ENCODE measurements at regions not wholly inside any gene's neighbourhood (a gene's known extent, or its start where the extent isn't known, plus 50 kb on each side); places are given as distances from the start of the nearest gene placed in this dataset.

DNA sequence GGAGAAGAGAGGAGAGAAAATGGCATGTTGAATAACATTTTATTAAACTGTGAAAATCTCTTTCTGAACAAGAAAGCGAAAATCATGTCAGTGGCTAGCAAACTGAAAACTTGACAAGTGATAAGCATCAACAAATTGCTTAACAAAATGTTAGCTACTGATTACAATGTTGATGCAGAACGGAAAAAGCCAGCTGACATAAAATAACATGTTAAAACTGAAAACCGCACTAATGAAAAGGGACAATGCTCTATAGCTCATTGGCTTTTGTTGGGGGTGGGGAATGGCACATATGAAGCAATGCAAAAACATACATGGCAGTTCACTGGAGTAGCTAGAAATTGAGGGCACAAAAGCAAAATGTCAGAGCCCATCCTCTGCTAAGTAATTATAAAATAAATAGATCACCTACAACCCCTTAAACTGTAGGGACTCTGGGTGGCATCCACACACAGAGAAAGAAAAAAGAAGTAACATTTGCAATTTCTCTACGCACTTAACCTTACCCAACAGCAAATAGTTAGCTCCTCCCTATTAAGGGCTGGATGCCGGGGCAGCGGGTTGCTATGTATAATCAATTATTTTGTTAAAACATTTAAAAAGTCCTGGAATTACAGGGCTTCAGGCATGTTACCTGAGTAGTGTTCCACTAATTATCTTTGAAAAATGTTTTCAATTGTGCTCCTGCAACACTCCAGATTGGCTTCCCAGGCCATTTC is 129.2 kb upstream of the USP15 start:
- DNase-seq (ENCODE audit: low read depth): no peak
- H3K4me3 ChIP-seq (ENCODE audit: control insufficient read depth, low read depth, low read length): no peak overlapping the region
- TF ChIP-seq, protein P1, sequence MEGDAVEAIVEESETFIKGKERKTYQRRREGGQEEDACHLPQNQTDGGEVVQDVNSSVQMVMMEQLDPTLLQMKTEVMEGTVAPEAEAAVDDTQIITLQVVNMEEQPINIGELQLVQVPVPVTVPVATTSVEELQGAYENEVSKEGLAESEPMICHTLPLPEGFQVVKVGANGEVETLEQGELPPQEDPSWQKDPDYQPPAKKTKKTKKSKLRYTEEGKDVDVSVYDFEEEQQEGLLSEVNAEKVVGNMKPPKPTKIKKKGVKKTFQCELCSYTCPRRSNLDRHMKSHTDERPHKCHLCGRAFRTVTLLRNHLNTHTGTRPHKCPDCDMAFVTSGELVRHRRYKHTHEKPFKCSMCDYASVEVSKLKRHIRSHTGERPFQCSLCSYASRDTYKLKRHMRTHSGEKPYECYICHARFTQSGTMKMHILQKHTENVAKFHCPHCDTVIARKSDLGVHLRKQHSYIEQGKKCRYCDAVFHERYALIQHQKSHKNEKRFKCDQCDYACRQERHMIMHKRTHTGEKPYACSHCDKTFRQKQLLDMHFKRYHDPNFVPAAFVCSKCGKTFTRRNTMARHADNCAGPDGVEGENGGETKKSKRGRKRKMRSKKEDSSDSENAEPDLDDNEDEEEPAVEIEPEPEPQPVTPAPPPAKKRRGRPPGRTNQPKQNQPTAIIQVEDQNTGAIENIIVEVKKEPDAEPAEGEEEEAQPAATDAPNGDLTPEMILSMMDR (conservative IDR thresholded peaks at IDR 0.05; ENCODE audit: control insufficient read depth, insufficient read depth, low read depth, low read length): no peak

DNA sequence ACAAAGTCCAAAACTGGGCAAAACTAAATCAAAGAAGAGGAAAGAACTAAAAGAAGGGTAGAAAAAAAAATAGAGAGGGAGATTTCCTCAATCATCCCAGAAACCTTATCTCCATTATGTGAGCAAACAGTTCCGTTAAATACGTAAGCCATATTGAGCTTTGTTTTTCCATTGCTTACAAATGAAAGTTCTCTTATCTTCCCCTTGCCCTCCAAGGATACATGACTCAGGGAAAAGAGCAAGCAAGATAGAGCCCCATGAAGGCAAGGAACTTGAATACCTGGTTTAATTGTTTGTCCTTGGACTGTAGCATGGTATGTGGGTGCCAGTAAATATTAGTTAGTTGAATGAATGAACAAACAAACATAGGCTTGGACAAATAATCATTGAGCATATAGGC is 126.8 kb upstream of the USP15 start:
- TF ChIP-seq, protein P1 (conservative IDR thresholded peaks at IDR 0.05; ENCODE audit: control insufficient read depth, insufficient read depth, low read depth, low read length): no peak
- no peak overlapping the region for H3K4me3 ChIP-seq (ENCODE audit: control insufficient read depth, low read depth, low read length)
- no peak for DNase-seq (ENCODE audit: low read depth)

DNA sequence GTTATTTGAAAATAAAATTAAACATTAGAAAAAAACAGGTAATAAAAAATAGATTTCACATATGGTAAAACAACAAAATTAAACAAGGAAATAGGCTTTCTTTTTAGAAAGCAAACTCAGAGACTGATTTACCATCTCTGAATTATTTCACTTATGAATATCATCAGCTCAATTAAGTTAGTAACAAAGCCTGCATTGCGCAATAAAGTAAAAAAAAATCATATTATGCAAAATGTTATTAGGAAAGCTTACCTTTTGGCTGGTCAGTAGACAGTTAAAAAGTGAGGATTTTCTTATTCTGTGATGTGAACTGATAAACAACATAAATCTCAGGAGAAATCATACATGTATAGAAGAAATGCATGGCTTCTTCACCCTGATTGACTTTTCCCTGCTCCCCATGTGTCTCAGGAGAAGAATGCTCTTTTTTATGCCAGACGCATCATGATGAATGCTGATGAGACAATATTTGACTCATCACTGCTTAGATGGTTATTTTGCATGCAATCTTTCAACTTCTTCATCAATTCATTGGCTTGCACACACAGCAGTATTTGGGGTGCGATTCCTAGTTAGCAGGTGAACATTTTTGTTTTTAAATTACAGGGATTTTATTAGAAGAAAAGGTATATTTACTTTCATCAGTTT is 124.5 kb upstream of the USP15 start:
- DNase-seq (ENCODE audit: low read depth): peak; percentile 28
- TF ChIP-seq, protein P1 (conservative IDR thresholded peaks at IDR 0.05; ENCODE audit: control insufficient read depth, insufficient read depth, low read depth, low read length): no peak
- no peak overlapping the region for H3K4me3 ChIP-seq (ENCODE audit: control insufficient read depth, low read depth, low read length)

DNA sequence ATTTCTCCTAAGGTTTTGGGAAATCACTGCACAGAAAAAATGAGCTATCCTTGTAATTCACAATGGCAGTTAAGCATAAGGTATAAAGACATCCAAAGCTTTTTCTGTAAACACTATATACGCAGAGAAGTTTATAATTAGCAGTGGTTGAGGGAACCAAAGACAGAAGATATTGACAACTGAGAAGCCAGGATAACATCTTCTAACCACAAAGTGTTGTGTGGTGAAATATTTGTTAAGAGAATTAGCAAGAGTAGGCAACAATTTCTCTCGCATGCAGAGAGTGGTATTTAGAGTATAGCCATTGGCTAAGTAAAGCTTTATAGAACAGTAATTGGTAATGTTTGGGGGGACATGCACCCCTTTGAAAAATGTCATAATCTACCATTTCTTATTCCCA is 123.7 kb upstream of the USP15 start:
- no peak overlapping the region for H3K4me3 ChIP-seq (ENCODE audit: control insufficient read depth, low read depth, low read length)
- DNase-seq (ENCODE audit: low read depth): no peak
- TF ChIP-seq, protein P1 (conservative IDR thresholded peaks at IDR 0.05; ENCODE audit: control insufficient read depth, insufficient read depth, low read depth, low read length): no peak

DNA sequence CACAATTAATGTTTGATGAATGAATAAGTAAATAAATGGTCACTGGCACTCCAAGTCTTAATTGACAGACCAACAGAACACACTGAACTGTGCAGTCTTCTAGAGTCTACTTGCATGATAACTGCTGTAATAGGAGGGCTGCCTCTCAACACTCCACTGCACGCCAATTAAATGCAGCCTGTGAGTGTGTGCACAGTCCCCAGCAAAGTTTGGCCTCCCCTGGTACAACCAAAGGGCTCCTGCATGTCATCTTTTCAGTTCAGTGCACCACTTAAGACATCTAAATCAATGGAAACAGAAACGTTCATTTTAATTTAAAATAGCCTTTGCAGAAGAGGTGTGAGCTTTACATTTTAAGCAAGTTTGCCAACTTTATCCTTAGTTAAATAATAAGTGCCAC is 121.7 kb upstream of the USP15 start:
- no peak overlapping the region for H3K4me3 ChIP-seq (ENCODE audit: control insufficient read depth, low read depth, low read length)
- TF ChIP-seq, protein P1 (conservative IDR thresholded peaks at IDR 0.05; ENCODE audit: control insufficient read depth, insufficient read depth, low read depth, low read length): no peak
- no peak for DNase-seq (ENCODE audit: low read depth)

DNA sequence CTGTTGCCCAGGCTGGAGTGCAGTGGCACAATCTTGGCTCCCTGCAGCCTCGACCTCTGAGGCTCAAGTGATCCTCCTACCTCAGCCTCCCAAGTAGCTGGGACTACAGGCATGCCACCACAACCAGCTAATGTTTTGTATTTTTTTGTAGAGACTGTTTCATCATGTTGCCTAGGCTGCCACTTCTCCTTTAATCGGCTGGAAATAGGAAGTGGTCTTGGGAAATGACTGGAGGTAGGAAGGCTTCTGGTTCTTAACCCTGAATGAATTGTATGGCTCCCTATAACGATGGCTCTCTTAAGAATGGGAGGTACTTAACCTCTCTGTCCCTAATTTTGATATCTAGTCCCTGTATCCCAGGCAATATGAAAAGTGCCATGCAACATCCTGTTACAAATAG is 113.9 kb upstream of the USP15 start:
- DNase-seq (ENCODE audit: low read depth): no peak
- H3K4me3 ChIP-seq (ENCODE audit: control insufficient read depth, low read depth, low read length): no peak overlapping the region
- TF ChIP-seq, protein P1 (conservative IDR thresholded peaks at IDR 0.05; ENCODE audit: control insufficient read depth, insufficient read depth, low read depth, low read length): no peak

All from fibroblast of mammary gland (primary cell).